Loucy (cell line): ENCODE measurements at regions not wholly inside any gene's neighbourhood (a gene's known extent, or its start where the extent isn't known, plus 50 kb on each side); places are given as distances from the start of the nearest gene placed in this dataset.

Source experiments
- H2AFZ ChIP-seq: fragments of 200-600 bp; sonication (generic); 2 replicates; pipeline ENCODE4 v1.6.0; 2016; ENCODE audit warnings: antibody characterized with exemption, mild to moderate bottlenecking, low read length, moderate library complexity
- H3F3A ChIP-seq: fragments of 200-600 bp; 2 replicates; pipeline ENCODE4 v1.6.0; 2016; ENCODE audit warnings: antibody characterized with exemption, low read depth, mild to moderate bottlenecking
- H3K27me3 ChIP-seq: fragments of 200-600 bp; sonication (generic); 2 replicates; pipeline ENCODE4 v1.6.1; 2014; ENCODE audit warnings: low read length, mild to moderate bottlenecking; ENCODE audit not compliant: insufficient read depth, poor library complexity, severe bottlenecking
- H3K36me3 ChIP-seq: fragments of 200-600 bp; sonication (generic); 2 replicates; pipeline ENCODE4 v1.6.1; 2016; ENCODE audit warnings: low read length; ENCODE audit not compliant: insufficient read depth
- H3K4me1 ChIP-seq: fragments of 200-600 bp; sonication (generic); 2 replicates; pipeline ENCODE4 v1.5.1; 2014; ENCODE audit warnings: low read length, mild to moderate bottlenecking; ENCODE audit not compliant: insufficient read depth, poor library complexity, severe bottlenecking
- H3K4me2 ChIP-seq: fragments of 200-600 bp; sonication (generic); 2 replicates; pipeline ENCODE4 v1.6.0; 2014; ENCODE audit warnings: antibody characterized with exemption, low read length, low read depth, mild to moderate bottlenecking; ENCODE audit not compliant: poor library complexity, severe bottlenecking
- H3K4me3 ChIP-seq: fragments of 200-600 bp; sonication (generic); 2 replicates; pipeline ENCODE4 v1.5.1; 2014; ENCODE audit warnings: low read length, mild to moderate bottlenecking, mixed read lengths; ENCODE audit not compliant: poor library complexity, severe bottlenecking
- H3K79me2 ChIP-seq: fragments of 200-600 bp; sonication (generic); 2 replicates; pipeline ENCODE4 v1.6.1; 2014; ENCODE audit warnings: low read length; ENCODE audit not compliant: insufficient read depth
- H3K9ac ChIP-seq: fragments of 200-600 bp; sonication (generic); 2 replicates; pipeline ENCODE4 v1.6.0; 2014; ENCODE audit warnings: mild to moderate bottlenecking, low read depth, low read length, moderate library complexity; ENCODE audit not compliant: poor library complexity, severe bottlenecking
- H3K9me2 ChIP-seq: fragments of 200-600 bp; sonication (generic); replicated peaks from 2 replicates; pipeline ENCODE4 v1.6.1; 2016; ENCODE audit warnings: low read depth, low read length, mixed read lengths
- H3K9me3 ChIP-seq: fragments of 200-600 bp; sonication (generic); 2 replicates; pipeline ENCODE4 v1.6.1; 2014; ENCODE audit warnings: mild to moderate bottlenecking, antibody characterized with exemption, low read length, low read depth; ENCODE audit not compliant: insufficient read depth
- H4K20me1 ChIP-seq: fragments of 200-600 bp; sonication (generic); 2 replicates; pipeline ENCODE4 v1.6.0; 2014; ENCODE audit warnings: antibody characterized with exemption, low read length, mild to moderate bottlenecking; ENCODE audit not compliant: insufficient read depth, poor library complexity, severe bottlenecking
- CTCF ChIP-seq: fragments of 200-600 bp; sonication (generic); conservative IDR thresholded peaks from 2 replicates; pipeline ENCODE4 v1.5.1; 2014; ENCODE audit warnings: mild to moderate bottlenecking, antibody characterized with exemption, low read length
- EZH2phosphoT487 ChIP-seq: fragments of 200-600 bp; IDR thresholded peaks from 2 replicates; pipeline ENCODE4 v1.6.1; 2018; ENCODE audit warnings: antibody characterized with exemption, mild to moderate bottlenecking, moderate library complexity, borderline replicate concordance

- Histone ChIP-seq H4K20me1 (no peaks in the 10 kb centered on the region), H2AFZ (no peak overlapping the region), H3K36me3 (no peaks in the 10 kb centered on the region), H3K9me2 (no peaks in the 10 kb centered on the region), H3K4me2 (no peak overlapping the region), H3K9ac (no peak overlapping the region), H3K27me3 (no peaks in the 10 kb centered on the region), H3K9me3 (no peaks in the 10 kb centered on the region), H3F3A (no peaks in the 10 kb centered on the region), H3K4me1 (peaks cover 9% of the 10 kb centered on the region), H3K79me2 (no peaks in the 10 kb centered on the region), H3K4me3 (no peak overlapping the region)
- TF ChIP-seq EZH2phosphoT487 (no peak), CTCF (no peak)
Measured at GRCh38 chr20:36101192-36101591, 53.3 kb upstream of the EPB41L1 start.

- Histone ChIP-seq H3K4me2 (no peak overlapping the region), H3K9me2 (no peaks in the 10 kb centered on the region), H4K20me1 (no peaks in the 10 kb centered on the region), H3F3A (no peaks in the 10 kb centered on the region), H3K79me2 (no peaks in the 10 kb centered on the region), H3K4me3 (no peak overlapping the region), H3K27me3 (no peaks in the 10 kb centered on the region), H3K36me3 (no peaks in the 10 kb centered on the region), H3K9ac (no peak overlapping the region), H2AFZ (no peak overlapping the region), H3K4me1 (peaks cover 9% of the 10 kb centered on the region), H3K9me3 (no peaks in the 10 kb centered on the region)
- TF ChIP-seq EZH2phosphoT487 (no peak), CTCF (no peak)
Measured at GRCh38 chr20:36102306-36102705, 52.2 kb upstream of the EPB41L1 start.

GRCh38 chr20:36102809-36103596 lies 51.5 kb upstream of the EPB41L1 start:
- no peak for TF ChIP-seq EZH2phosphoT487
- no peak for TF ChIP-seq CTCF
- no peaks in the 10 kb centered on the region for H4K20me1 ChIP-seq
- H3K4me3 ChIP-seq: no peak overlapping the region
- H3K79me2 ChIP-seq: no peaks in the 10 kb centered on the region
- no peaks in the 10 kb centered on the region for H3F3A ChIP-seq
- H2AFZ ChIP-seq: no peak overlapping the region
- no peaks in the 10 kb centered on the region for H3K9me2 ChIP-seq
- H3K9ac ChIP-seq: no peak overlapping the region
- H3K4me2 ChIP-seq: no peak overlapping the region
- H3K4me1 ChIP-seq: peaks cover 6% of the 10 kb centered on the region
- H3K27me3 ChIP-seq: no peaks in the 10 kb centered on the region
- no peaks in the 10 kb centered on the region for H3K9me3 ChIP-seq
- H3K36me3 ChIP-seq: no peaks in the 10 kb centered on the region
